ENCODE measurements at regions not wholly inside any gene's neighbourhood (a gene's known extent, or its start where the extent isn't known, plus 50 kb on each side); places are given as distances from the start of the nearest gene placed in this dataset.

GRCh38 chr3:17946619-17947018 is 204.2 kb upstream of the TBC1D5 start:
- Mint-ChIP-seq H3K9me3 (peaks cover 12% of the 10 kb centered on the region), H3K4me3 (no peak overlapping the region), H3K27me3 (peaks cover 17% of the 10 kb centered on the region), H3K36me3 (no peaks in the 10 kb centered on the region), H3K27ac (no peak overlapping the region), H3K4me1 (peaks cover 6% of the 10 kb centered on the region)
- DNase-seq: no peak

- Mint-ChIP-seq H3K9me3 (peaks cover 11% of the 10 kb centered on the region), H3K27me3 (peaks cover 17% of the 10 kb centered on the region)
Measured at GRCh38 chr3:17945799-17946399, 203.5 kb upstream of the TBC1D5 start.

GRCh38 chr3:17945018-17945798 is 202.8 kb upstream of the TBC1D5 start:
- H3K27ac Mint-ChIP-seq: no peak overlapping the region
- no peaks in the 10 kb centered on the region for H3K36me3 Mint-ChIP-seq
- H3K4me1 Mint-ChIP-seq: peaks cover 6% of the 10 kb centered on the region
- H3K9me3 Mint-ChIP-seq: peaks cover 5% of the 10 kb centered on the region
- no peak overlapping the region for H3K4me3 Mint-ChIP-seq
- H3K27me3 Mint-ChIP-seq: peaks cover 17% of the 10 kb centered on the region
- DNase-seq: no peak

More at GRCh38 chr3:17945799-17946399, 203.5 kb upstream of the TBC1D5 start:
- Mint-ChIP-seq H3K36me3 (no peaks in the 10 kb centered on the region), H3K4me1 (peaks cover 6% of the 10 kb centered on the region), H3K27ac (no peak overlapping the region), H3K4me3 (no peak overlapping the region)
- DNase-seq: no peak

- Mint-ChIP-seq H3K9me3 (no peaks in the 10 kb centered on the region), H3K4me3 (no peak overlapping the region), H3K27me3 (peaks cover 7% of the 10 kb centered on the region), H3K27ac (no peak overlapping the region), H3K4me1 (no peaks in the 10 kb centered on the region), H3K36me3 (no peaks in the 10 kb centered on the region)
- no peak for DNase-seq
Measured at GRCh38 chr3:17942856-17943255, 200.4 kb upstream of the TBC1D5 start.

- no peaks in the 10 kb centered on the region for H3K36me3 Mint-ChIP-seq
- H3K9me3 Mint-ChIP-seq: no peaks in the 10 kb centered on the region
- H3K4me1 Mint-ChIP-seq: no peaks in the 10 kb centered on the region
- H3K27ac Mint-ChIP-seq: no peak overlapping the region
- no peaks in the 10 kb centered on the region for H3K27me3 Mint-ChIP-seq
- no peak for DNase-seq
- H3K4me3 Mint-ChIP-seq: no peak overlapping the region
Measured at GRCh38 chr3:17941766-17942165, 199.3 kb upstream of the TBC1D5 start.

GRCh38 chr3:17941152-17941551 is 198.7 kb upstream of the TBC1D5 start:
- Mint-ChIP-seq H3K4me3 (no peak overlapping the region), H3K4me1 (no peaks in the 10 kb centered on the region), H3K9me3 (no peaks in the 10 kb centered on the region), H3K36me3 (no peaks in the 10 kb centered on the region), H3K27me3 (no peaks in the 10 kb centered on the region), H3K27ac (no peak overlapping the region)
- DNase-seq: no peak

GRCh38 chr3:17939157-17939556 is 196.7 kb upstream of the TBC1D5 start:
- no peak for DNase-seq
- Mint-ChIP-seq H3K27me3 (no peaks in the 10 kb centered on the region), H3K4me3 (no peak overlapping the region), H3K36me3 (no peaks in the 10 kb centered on the region), H3K4me1 (no peaks in the 10 kb centered on the region), H3K9me3 (no peaks in the 10 kb centered on the region), H3K27ac (no peak overlapping the region)

GRCh38 chr3:17938313-17938712 is 195.9 kb upstream of the TBC1D5 start:
- Mint-ChIP-seq H3K4me1 (no peaks in the 10 kb centered on the region), H3K27me3 (no peaks in the 10 kb centered on the region)

GRCh38 chr3:17936736-17937480 is 194.5 kb upstream of the TBC1D5 start:
- no peak overlapping the region for H3K27ac Mint-ChIP-seq
- no peaks in the 10 kb centered on the region for H3K36me3 Mint-ChIP-seq
- H3K4me1 Mint-ChIP-seq: no peaks in the 10 kb centered on the region
- DNase-seq: no peak
- H3K4me3 Mint-ChIP-seq: no peak overlapping the region
- H3K27me3 Mint-ChIP-seq: no peaks in the 10 kb centered on the region
- no peaks in the 10 kb centered on the region for H3K9me3 Mint-ChIP-seq

More at GRCh38 chr3:17938313-17938712, 195.9 kb upstream of the TBC1D5 start:
- Mint-ChIP-seq H3K36me3 (no peaks in the 10 kb centered on the region), H3K4me3 (no peak overlapping the region), H3K9me3 (no peaks in the 10 kb centered on the region), H3K27ac (no peak overlapping the region)
- DNase-seq: no peak

GRCh38 chr3:17935222-17935621 is 192.8 kb upstream of the TBC1D5 start:
- no peak overlapping the region for H3K27ac Mint-ChIP-seq
- H3K4me3 Mint-ChIP-seq: no peak overlapping the region
- no peaks in the 10 kb centered on the region for H3K36me3 Mint-ChIP-seq
- no peaks in the 10 kb centered on the region for H3K27me3 Mint-ChIP-seq
- no peak for DNase-seq
- H3K4me1 Mint-ChIP-seq: no peaks in the 10 kb centered on the region
- peaks cover 1% of the 10 kb centered on the region for H3K9me3 Mint-ChIP-seq

- Mint-ChIP-seq H3K27ac (no peak overlapping the region), H3K27me3 (no peaks in the 10 kb centered on the region), H3K4me3 (no peak overlapping the region), H3K4me1 (no peaks in the 10 kb centered on the region), H3K9me3 (peaks cover 1% of the 10 kb centered on the region), H3K36me3 (no peaks in the 10 kb centered on the region)
- DNase-seq: no peak
Measured at GRCh38 chr3:17932136-17932771, 189.8 kb upstream of the TBC1D5 start.

- DNase-seq: no peak
- no peak overlapping the region for H3K4me3 Mint-ChIP-seq
- H3K4me1 Mint-ChIP-seq: no peaks in the 10 kb centered on the region
- H3K36me3 Mint-ChIP-seq: no peaks in the 10 kb centered on the region
- H3K9me3 Mint-ChIP-seq: peaks cover 1% of the 10 kb centered on the region
- H3K27me3 Mint-ChIP-seq: no peaks in the 10 kb centered on the region
- H3K27ac Mint-ChIP-seq: no peak overlapping the region
Measured at GRCh38 chr3:17931131-17931530, 188.7 kb upstream of the TBC1D5 start.

GRCh38 chr3:17928502-17929145 is 186.2 kb upstream of the TBC1D5 start:
- no peak overlapping the region for H3K4me3 Mint-ChIP-seq
- no peaks in the 10 kb centered on the region for H3K27me3 Mint-ChIP-seq
- peaks cover 1% of the 10 kb centered on the region for H3K9me3 Mint-ChIP-seq
- H3K4me1 Mint-ChIP-seq: no peaks in the 10 kb centered on the region
- DNase-seq: no peak
- no peak overlapping the region for H3K27ac Mint-ChIP-seq
- H3K36me3 Mint-ChIP-seq: no peaks in the 10 kb centered on the region

- H3K36me3 Mint-ChIP-seq: no peaks in the 10 kb centered on the region
- H3K4me3 Mint-ChIP-seq: no peak overlapping the region
- no peaks in the 10 kb centered on the region for H3K4me1 Mint-ChIP-seq
- H3K27ac Mint-ChIP-seq: no peak overlapping the region
- peaks cover 1% of the 10 kb centered on the region for H3K9me3 Mint-ChIP-seq
- H3K27me3 Mint-ChIP-seq: no peaks in the 10 kb centered on the region
- no peak for DNase-seq
Measured at GRCh38 chr3:17927036-17927435, 184.6 kb upstream of the TBC1D5 start.

- Mint-ChIP-seq H3K27ac (no peak overlapping the region), H3K9me3 (no peaks in the 10 kb centered on the region), H3K4me3 (no peak overlapping the region), H3K27me3 (peaks cover 22% of the 10 kb centered on the region), H3K36me3 (no peaks in the 10 kb centered on the region), H3K4me1 (no peaks in the 10 kb centered on the region)
- DNase-seq: no peak
Measured at GRCh38 chr3:17915341-17915740, 172.9 kb upstream of the TBC1D5 start.
